ENCODE measurements at regions not wholly inside any gene's neighbourhood (a gene's known extent, or its start where the extent isn't known, plus 50 kb on each side); places are given as distances from the start of the nearest gene placed in this dataset.
"Not testable (repeated sequence)": the region's sequence is repeated elsewhere in the genome, so short reads cannot be mapped to it uniquely, and the experiment has no call there.

GRCh38 chr22:35186492-35186891 is 70.8 kb upstream of the HMGXB4 start:
- no peak for DNase-seq

- not testable (repeated sequence) for DNase-seq
These were observed 68.4 kb upstream of the HMGXB4 start for GRCh38 chr22:35188930-35189329.

- DNase-seq: no peak
These were observed 67.7 kb upstream of the HMGXB4 start for GRCh38 chr22:35189559-35189958.

DNA sequence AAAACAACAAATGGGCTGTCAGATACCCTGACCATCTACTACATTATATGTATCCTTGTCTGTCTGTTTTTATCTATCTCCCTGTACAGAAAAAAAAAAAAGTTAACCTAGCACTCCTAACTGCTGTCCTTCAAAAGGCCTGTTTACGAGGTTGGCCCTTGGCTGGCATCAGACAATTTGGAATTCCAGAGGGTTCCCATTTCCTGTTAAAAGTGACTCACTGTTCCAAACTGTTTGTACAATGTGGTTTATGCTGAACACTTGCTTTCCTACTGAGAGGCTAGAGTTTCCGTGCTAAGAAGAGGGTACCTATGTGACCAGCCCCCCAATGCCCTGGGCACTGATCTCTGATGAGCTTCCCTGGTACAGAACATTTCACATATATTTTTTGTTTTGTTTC is 65.9 kb upstream of the HMGXB4 start:
- no peak for DNase-seq

GRCh38 chr22:35192129-35192918 is 65.0 kb upstream of the HMGXB4 start:
- DNase-seq: no peak

DNA sequence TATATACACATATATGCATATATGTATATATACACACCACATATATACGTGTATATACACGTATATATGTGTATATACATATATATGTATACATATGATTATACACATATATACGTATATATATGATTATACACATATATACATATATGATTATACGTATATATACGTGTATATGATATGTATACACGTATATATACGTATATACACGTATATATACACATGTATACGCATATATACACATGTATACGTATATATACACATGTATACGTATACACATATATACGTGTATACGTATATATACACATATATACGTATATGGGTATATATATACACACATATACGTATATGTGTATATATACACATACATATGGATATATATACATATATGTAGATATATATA is 62.1 kb upstream of the HMGXB4 start:
- no peak for DNase-seq

DNA sequence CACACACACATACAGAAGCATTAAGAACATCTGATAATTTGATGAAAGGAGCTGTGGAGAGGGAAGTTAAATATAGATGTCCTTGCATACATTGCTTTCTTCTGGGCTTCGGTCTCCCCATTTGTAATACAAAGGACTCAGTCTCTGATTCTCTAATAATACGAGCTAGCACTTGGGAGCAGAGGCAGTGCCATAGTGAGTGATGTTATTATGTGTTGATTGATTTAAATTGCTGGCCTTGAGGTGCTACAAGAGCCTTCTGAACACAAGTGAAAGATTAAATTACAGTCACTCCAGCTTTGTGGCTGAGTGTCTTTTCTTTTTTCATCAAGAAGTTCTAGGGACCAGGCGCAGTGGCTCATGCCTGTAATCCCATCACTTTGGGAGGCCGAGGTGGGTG is 61.5 kb upstream of the HMGXB4 start:
- no peak for DNase-seq

DNA sequence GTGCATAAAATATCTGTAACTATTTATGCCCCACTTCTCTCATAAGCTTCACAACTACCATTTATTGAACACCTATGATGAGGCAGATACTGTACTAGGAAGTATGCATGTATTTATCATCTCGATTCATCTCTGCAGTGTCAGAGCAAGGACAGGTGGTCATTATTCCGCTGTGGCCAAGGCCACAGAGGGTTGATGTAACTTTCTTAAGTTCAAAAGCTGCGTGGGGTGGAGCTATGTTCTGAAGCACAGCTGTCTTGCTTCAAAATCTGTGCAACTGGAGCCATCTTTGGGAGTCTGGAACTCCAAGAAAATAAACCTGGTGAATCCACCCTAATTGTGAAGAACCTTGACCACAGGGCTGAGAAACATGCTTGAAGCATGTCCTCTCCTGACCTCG is 60.2 kb upstream of the HMGXB4 start:
- DNase-seq: no peak

GRCh38 chr22:35197886-35198285 is 59.4 kb upstream of the HMGXB4 start:
- DNase-seq: no peak

DNA sequence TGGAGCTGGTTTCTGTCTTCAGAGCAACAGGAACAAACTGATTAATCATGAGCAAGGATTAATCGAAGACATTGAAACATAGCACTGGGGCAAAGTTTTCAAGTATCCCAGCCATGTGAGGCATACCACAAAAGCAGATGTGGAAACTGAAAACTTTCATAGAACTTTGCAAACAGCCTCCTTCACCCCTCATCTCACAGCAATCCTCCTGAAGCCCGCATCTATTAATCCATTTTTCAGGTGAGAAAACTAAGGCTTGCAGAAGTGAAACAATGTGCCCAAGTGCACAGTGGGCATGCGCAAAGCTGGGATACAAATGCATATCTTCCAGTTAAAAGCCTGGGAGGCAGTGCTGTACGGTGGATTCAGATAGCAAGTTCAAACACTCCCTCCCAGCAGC is 58.6 kb upstream of the HMGXB4 start:
- DNase-seq: no peak

DNA sequence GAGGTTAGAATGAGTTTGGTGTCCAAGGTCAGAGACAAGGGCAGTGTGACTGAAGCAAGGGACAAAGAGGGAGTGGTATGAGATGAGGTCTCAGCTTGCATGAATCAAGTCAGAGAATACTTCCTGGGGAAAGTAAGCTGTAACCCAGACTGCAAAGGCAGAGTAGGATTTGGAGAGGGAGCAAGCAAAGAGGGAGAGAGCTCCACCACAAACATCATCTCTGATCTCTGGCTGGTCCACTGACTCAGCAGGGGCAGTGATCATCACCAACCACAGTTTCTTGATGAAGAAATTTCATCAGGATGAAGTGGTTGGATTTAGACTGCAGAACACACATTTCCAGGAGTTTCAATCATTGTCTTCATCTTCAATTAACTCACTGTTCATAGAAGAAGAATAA is 54.9 kb upstream of the HMGXB4 start:
- DNase-seq: no peak

GRCh38 chr22:35203583-35203982 is 53.7 kb upstream of the HMGXB4 start:
- DNase-seq: no peak

DNA sequence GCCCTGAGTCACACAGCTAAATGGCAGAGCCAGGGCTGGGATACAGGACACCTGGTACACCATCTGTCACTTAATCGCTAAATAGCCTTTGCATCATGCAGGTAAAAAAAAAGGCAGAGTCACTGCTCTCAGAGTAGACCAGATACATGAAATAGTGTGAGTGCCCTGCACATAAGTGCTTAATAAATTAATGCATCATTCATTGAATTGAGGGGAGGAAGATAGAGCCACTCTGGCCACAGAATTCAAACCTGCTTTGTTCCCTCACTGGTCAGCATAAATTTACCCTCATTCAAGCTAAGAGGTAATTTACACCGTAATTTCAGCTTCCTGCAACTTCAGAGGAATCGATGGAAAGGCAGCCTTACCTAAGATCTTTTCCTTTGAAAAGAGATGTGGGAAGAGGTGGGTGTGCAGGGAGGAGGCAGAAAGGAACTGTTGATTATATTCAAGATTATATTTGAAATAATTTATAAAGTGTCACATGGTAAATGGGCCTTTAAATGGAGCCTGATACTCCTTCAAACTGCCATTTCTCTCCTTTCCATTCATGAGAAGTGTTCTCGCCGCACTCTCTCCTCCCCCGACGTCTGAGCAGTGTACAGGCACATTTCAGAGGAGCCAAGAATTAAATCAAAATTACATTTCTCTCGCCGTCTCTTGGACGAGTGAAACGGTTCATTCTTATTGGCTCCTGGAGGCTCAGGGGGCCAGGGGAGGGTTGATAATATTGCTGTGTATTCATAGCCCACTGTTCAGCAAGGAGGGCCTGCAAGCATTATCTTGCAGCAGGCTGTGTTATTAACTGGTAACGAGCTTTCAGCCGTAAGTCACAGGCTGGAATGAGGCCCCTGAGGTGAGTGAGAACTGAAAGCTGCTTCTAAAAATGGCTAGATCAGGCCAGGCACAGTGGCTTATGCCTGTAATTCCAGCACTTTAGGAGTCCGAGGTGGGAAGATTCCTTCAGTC is 52.2 kb upstream of the HMGXB4 start:
- DNase-seq: no peak

GRCh38 chr22:35205961-35206360 is 51.3 kb upstream of the HMGXB4 start:
- no peak for DNase-seq

DNA sequence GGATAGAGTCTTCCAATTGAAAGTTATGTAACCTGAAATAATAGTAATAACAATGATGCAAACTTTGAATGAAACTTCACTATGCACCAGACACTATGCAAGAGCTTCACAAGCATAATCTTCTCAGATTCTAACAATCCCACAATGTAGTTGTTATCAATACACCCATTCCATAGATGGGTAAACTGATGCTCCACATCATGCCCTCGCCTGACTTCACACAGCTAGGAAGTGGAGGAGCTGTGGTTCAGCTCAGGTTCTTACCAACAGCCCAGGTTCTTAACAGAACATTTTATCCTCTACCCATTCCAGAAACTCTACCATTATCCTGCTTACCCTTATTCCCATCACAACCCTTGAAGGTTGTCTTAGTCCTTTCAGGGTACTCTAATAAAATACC is 50.4 kb upstream of the HMGXB4 start:
- no peak for DNase-seq
